ENCODE measurements at regions not wholly inside any gene's neighbourhood (a gene's known extent, or its start where the extent isn't known, plus 50 kb on each side); places are given as distances from the start of the nearest gene placed in this dataset.

GRCh38 chr16:49910541-49911071, 54.7 kb upstream of the ZNF423 start:
- DNase-seq (ENCODE audit: low spot score): no peak
- intact Hi-C loops (cut with DNase I): no loop called here

GRCh38 chr16:49911430-49911829, 55.5 kb upstream of the ZNF423 start:
- intact Hi-C loops (cut with DNase I): no loop called here
- no peak for DNase-seq (ENCODE audit: low spot score)

DNA sequence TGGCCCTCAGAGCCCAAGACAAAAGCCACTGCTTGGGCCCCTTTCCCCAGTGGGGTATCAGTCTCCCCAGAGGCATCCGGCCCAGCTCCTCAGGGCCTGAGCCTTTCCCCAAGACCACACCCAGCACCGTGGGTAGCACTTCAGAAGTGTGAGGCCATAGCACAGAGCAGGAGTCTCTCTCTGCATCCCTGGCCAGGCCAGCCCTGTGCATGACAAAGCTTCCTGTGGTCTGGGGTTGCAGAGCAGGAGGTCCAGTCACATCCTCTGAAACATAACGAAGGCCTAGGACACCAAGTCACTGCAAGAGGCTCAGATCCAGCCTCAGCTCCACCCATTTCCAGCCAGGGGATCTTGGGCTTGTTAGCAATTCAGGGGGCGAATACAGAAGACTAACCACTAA, 56.8 kb upstream of the ZNF423 start:
- no peak for DNase-seq (ENCODE audit: low spot score)
- intact Hi-C loops (cut with DNase I): no loop called here

DNA sequence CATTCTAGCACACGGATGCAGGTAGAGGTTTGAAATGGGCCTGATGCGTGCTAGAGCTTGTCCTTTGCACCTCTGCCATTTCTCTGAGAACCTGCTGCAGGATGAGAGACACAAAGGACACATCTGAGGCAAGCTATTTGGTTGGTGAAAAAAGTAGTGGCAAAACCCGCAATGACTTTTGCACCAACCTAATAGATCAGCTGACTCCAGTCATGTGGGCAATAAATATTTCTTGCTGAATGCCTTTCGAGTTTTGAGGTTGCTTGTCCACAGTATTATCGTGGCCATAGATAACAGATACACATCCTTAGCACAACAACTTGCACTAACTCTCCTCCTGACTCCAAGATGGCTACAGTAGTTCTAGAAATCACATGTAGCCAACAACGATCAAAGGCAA, 57.8 kb upstream of the ZNF423 start:
- no peak for DNase-seq (ENCODE audit: low spot score)
- intact Hi-C loops (cut with DNase I): no loop called here

DNA sequence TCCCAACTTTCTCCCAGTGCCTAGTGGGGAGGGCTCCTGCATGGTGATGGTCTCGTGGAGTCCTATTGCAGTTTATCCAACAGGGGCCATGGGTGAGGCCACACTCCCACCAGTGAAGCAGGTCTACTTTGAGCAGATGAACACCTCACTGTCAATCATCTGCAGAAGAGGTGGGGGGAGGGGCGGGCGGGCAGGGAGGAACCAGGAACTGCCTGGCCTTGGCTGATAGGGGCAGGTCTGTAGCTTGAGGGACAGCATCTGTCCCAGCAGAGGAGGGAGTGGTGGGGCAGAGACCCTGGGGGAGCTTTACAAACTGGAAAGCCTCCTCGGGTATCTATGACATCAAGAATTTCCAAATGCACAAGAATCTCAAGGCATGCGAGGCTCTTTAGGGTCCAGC, 58.7 kb upstream of the ZNF423 start:
- intact Hi-C loops (cut with DNase I): no loop called here
- DNase-seq (ENCODE audit: low spot score): no peak

DNA sequence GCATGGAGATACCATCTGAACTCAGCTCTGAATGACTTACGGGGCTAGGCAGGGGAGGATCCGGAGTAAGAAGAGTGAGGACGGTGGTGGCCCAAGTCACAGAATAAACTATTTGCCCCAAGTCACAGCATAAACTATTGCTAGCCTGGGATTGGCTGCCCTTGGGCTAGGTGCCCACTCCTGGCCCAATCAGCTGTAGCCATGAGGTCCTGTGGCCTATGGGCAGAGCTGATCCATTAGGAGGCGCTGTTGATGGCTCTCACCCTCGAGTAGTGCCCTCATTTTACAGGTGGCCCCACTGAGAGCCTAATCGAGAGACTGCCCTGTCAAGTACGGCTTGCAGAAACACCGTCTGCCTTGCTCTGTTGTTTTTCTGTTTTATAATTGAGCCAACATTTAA, 62.3 kb upstream of the ZNF423 start:
- intact Hi-C loops (cut with DNase I): no loop called here

DNA sequence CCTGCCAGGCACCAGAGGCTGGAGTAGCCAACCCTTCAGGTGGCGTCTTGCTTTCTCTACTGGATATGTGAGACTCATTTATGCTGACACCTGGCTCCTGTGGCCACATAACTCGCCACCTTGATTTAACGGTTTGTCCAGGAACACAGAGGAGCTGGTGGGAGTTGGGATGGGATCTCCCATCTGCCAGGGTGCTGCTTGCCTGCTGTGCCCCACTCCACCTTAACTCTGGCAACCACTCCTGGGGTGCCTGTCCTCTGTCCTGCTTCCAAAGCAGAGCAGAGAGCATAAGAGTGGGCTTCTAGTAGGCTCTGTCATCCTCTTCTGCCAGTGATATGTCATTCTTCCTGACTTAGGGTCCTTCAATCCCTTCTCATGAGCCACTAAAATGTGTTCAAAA, 63.4 kb upstream of the ZNF423 start:
- intact Hi-C loops (cut with DNase I): no loop called here
- DNase-seq (ENCODE audit: low spot score): no peak

More for the DNA sequence above, 62.3 kb upstream of the ZNF423 start:
- DNase-seq (ENCODE audit: low spot score): no peak

DNA sequence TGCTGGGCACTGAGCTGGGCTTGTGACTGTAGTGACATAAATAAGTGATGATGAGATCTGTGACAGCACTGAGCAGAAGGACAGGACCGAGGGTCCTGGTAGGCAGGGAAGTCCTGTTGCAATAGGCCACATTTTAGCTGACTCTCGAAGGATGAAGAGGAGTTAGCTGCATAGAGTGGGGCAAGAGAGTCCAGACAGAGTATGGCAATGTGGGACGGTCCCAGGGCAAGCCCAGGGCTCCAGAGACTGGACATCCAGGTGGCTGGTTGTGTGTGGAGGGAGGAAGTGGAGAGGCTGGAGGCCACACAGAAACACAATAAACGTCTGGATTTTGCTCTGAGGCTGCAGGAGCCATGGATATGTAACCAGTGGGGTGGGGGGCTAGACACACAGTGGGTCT, 64.5 kb upstream of the ZNF423 start:
- intact Hi-C loops (cut with DNase I): loop anchor here (10.0 kb wide), 1 partner anchor 316 kb away; no protein-coding TSS in a partner anchor
- DNase-seq (ENCODE audit: low spot score): peak; percentile 22

- intact Hi-C loops (cut with DNase I): loop anchor here (10.0 kb wide), 1 partner anchor 316 kb away; no protein-coding TSS in a partner anchor
- DNase-seq (ENCODE audit: low spot score): peak; percentile 57
These were observed 65.2 kb upstream of the ZNF423 start for GRCh38 chr16:49921106-49921505.

- DNase-seq (ENCODE audit: low spot score): peak; percentile 76
- intact Hi-C loops (cut with DNase I): loop anchor here (1.0 to 10.0 kb wide), 2 partner anchors 317 to 514 kb away; no protein-coding TSS in a partner anchor
These were observed 66.0 kb upstream of the ZNF423 start for GRCh38 chr16:49921791-49922456.

DNA sequence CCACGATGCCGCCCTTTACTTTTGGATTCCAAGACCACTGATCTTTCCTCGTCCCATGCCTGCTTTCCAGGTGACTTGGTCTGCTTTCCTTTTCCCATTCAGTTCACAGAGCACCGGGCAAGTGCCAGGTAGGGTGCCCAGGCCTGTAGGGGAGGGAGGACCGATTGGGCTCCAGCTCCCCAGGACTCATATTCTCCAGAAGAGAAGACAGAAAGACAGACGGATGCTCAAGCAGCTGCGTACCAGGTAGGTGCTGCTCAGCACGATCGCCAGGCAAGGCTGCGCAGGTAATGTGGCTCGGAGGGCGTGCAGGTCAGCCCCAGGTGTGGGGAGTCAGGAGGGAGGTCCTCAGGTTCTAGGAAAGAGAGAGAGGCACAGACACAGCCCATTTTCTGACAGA, 67.5 kb upstream of the ZNF423 start:
- intact Hi-C loops (cut with DNase I): loop anchor here (10.0 kb wide), 1 partner anchor 319 kb away; no protein-coding TSS in a partner anchor

DNA sequence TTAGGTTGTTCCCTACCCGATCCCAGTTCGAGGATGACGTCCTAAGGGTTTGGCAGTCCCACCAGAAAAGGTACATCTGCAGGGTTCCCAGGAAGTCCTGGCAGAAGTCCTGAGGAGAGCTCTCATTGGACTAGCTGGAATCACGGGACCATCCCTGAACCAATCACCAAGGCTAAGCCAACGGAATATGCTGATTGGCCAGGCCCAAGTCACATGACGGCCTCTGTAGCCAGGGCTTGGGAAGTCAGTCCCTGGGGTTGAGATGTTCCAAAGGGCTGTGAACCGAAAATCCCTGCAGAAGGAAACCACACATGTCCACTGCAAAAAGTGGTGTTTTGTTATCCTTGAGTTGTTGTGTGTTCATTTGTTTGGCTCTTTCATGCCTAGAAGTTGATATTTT, 68.2 kb upstream of the ZNF423 start:
- intact Hi-C loops (cut with DNase I): loop anchor here (10.0 kb wide), 1 partner anchor 319 kb away; no protein-coding TSS in a partner anchor

More for the DNA sequence above, 67.5 kb upstream of the ZNF423 start:
- DNase-seq (ENCODE audit: low spot score): peak; percentile 59

GRCh38 chr16:49926941-49927340, 71.0 kb upstream of the ZNF423 start:
- intact Hi-C loops (cut with DNase I): loop anchor here (10.0 kb wide), 1 partner anchor 322 kb away; no protein-coding TSS in a partner anchor
- DNase-seq (ENCODE audit: low spot score): no peak

More for the DNA sequence above, 68.2 kb upstream of the ZNF423 start:
- no peak for DNase-seq (ENCODE audit: low spot score)

DNA sequence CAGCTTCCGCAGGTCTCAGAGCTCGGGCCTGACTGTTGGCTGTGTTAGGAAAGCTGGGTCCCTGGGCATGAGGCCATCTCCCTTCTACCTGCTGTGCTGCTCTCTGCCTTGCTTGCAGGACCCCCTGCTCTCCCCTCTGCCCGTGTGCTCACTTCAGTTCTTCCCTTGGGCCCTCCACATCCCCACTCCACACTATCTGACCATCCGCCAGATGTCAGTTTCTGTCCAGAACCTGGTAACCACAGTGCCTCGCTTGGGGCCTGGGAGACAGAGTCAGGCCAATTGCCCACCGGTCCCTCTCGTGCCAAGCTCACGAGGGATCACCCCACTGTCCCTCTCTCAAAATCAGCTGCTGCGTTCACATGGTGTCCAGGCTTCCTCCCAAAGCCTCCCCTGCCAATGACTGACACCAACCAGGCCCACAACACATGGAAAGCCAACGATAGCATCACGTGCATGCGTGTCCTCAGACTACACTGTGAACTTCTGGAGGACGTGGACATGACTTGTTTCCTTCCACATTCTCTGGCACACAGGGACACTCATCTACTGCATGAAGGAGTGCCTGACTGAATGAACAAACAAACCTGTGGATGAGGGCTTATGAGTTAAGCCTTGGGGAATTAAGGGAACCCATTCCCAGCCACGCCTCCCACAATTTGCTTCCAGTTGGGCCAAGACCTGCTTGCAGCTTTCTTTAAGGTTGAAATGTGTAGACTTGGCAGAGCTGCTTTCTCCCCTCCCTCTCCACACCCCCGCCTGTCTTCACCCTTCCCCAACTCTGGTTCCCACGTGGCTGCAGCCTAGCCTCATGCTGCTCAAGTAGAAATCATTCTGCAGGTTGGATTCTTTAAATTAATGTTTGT, 72.5 kb upstream of the ZNF423 start:
- peak; percentile 51 for DNase-seq (ENCODE audit: low spot score)
- intact Hi-C loops (cut with DNase I): loop anchor here (10.0 kb wide), 1 partner anchor 324 kb away; no protein-coding TSS in a partner anchor

DNA sequence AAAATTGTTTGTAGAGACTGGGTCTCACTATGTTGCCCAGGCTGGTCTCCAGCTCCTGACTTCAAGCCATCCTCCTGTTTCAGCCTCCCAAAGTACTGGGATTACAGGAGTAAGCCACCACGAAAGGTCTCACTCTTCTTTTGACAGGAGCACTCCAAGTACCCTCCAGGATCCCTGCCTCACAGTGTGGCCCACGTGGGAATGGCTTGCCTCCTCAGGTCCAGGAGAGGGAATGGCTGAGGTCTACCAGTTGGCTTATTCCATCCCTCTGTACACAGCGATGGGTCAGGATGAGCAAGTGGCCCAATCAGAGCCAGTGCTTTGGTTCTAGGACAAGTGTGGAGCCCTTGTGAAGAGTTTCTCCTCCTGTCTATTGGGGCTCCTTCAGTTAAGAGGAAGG, 73.7 kb upstream of the ZNF423 start:
- intact Hi-C loops (cut with DNase I): loop anchor here (10.0 kb wide), 1 partner anchor 325 kb away; no protein-coding TSS in a partner anchor
- DNase-seq (ENCODE audit: low spot score): peak; percentile 29

DNA sequence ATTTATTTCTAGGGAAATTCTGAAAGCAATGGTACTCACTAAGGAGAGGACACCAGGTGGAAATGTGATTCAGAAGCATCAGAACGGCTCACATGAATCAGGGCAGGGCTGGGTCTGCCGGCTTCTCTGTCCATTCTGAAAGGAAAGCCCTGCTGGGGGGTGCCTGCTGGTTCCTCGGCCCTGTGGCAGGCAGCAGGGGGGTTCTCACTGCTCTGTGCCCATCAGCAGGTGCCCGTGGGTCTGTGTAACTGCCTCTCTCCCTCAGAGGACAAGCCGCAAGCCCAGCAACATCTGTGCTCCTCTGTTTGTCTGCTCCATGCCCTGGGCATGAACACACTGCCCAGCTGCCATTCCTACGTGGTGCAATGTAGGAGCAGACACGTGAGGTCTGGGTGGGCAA, 74.9 kb upstream of the ZNF423 start:
- intact Hi-C loops (cut with DNase I): no loop called here
- DNase-seq (ENCODE audit: low spot score): peak; percentile 44

- intact Hi-C loops (cut with DNase I): no loop called here
- peak; percentile 59 for DNase-seq (ENCODE audit: low spot score)
These were observed 75.4 kb upstream of the ZNF423 start for GRCh38 chr16:49931266-49931665.

DNA sequence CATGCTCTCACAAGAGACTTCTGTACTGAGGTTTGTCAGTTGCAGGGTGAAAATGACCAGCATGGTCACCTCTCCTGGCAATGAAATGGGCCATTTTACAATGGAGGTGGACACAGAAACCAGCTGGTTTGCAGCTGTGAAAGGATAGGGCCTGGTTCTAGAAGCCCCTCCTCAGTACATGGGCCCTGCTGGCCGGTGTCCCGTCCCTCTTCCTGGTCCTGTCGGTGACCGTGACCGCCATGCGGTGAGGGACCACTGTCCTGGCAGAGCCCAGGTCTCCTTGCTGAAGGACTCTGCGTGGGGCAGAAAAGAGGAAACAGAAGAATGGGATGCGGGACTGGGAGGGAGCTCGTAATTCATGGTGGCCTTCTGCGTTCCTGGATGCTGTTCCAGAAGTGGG, 76.0 kb upstream of the ZNF423 start:
- intact Hi-C loops (cut with DNase I): no loop called here
- DNase-seq (ENCODE audit: low spot score): peak; percentile 36

GRCh38 chr16:49932434-49932833, 76.5 kb upstream of the ZNF423 start:
- no peak for DNase-seq (ENCODE audit: low spot score)
- intact Hi-C loops (cut with DNase I): no loop called here

DNA sequence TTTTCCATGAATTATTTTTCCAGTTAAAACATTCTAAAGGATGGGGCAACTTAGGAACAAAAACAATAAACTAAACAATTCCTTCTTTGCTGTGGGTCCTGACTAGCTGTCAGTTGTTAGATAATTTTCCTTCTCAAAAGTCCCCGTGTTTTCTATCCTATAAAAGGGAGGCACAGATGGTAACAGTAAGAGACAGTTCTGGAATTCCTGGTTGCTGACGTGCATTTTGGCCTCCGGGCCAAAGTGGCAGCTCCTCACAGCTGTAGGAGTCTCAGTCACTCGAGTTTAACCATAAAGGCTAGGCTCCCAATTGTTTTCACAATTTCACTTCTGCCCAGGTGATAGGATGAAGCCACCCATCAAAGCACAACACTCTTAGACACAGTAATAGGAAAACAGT, 77.0 kb upstream of the ZNF423 start:
- DNase-seq (ENCODE audit: low spot score): peak; percentile 43

More for the DNA sequence above, 77.0 kb upstream of the ZNF423 start:
- intact Hi-C loops (cut with DNase I): no loop called here

Data from cardiac septum (tissue), 1 donor.